CD4-positive, CD25-positive, alpha-beta regulatory T cell (primary cell): ENCODE measurements at regions not wholly inside any gene's neighbourhood (a gene's known extent, or its start where the extent isn't known, plus 50 kb on each side); places are given as distances from the start of the nearest gene placed in this dataset.

Experiments used
- ATAC-seq, 2 donors: fragments of 150-1000 bp; cut with Tn5 transposase; one replicate each; pipeline ENCODE4 v1.10.0; 2021; ENCODE audit warnings: low read depth in 2 of 2, moderate number of reproducible peaks in 2 of 2, moderate library complexity in 1 of 2
- DNase-seq, 3 donors: peaks; one replicate each; pipeline versions ENCODE4 v3.0.0 to v3.0.0-alpha.2; 2012 to 2022; ENCODE audit warnings: mixed read lengths in 1 of 3
- H3K27ac ChIP-seq: one replicate; pipeline ENCODE4 v1.7.0; 2013; ENCODE audit warnings: mild to moderate bottlenecking, low read length; ENCODE audit not compliant: insufficient read depth, poor library complexity, severe bottlenecking
- H3K27me3 ChIP-seq: one replicate; pipeline ENCODE4 v1.7.0; 2013; ENCODE audit warnings: low read length; ENCODE audit not compliant: control insufficient read depth, insufficient read depth
- H3K36me3 ChIP-seq: one replicate; pipeline ENCODE4 v1.7.0; 2013; ENCODE audit warnings: mild to moderate bottlenecking, low read length, moderate library complexity; ENCODE audit not compliant: control insufficient read depth, insufficient read depth
- H3K4me1 ChIP-seq: 2 replicates; pipeline ENCODE4 v1.7.0; 2013; ENCODE audit warnings: mild to moderate bottlenecking, low read length; ENCODE audit not compliant: insufficient read depth, control insufficient read depth, poor library complexity, severe bottlenecking
- H3K4me3 ChIP-seq: one replicate; pipeline ENCODE4 v1.7.0; 2013; ENCODE audit warnings: low read depth, mild to moderate bottlenecking, low read length, moderate library complexity
- H3K9me3 ChIP-seq, 2 experiments: 1 replicate in 1 of 2; 2 replicates in 1 of 2; pipeline ENCODE4 v1.7.0; 2013; ENCODE audit warnings: low read length in 2 of 2, mild to moderate bottlenecking in 1 of 2, moderate library complexity in 1 of 2; ENCODE audit not compliant: control insufficient read depth in 2 of 2
- H3K27ac Mint-ChIP-seq, 3 donors: one replicate each; pipeline ENCODE4 v1.8.0; 2020 to 2022; ENCODE audit warnings: mild to moderate bottlenecking in 3 of 3, mixed read lengths in 3 of 3, moderate library complexity in 2 of 3
- H3K27me3 Mint-ChIP-seq: one replicate; pipeline ENCODE4 v1.8.0; 2022; ENCODE audit warnings: mild to moderate bottlenecking, mixed read lengths
- H3K36me3 Mint-ChIP-seq: one replicate; pipeline ENCODE4 v1.8.0; 2020; ENCODE audit warnings: mixed read lengths
- H3K4me1 Mint-ChIP-seq, 4 donors: one replicate each; pipeline ENCODE4 v1.8.0; 2020 to 2022; ENCODE audit warnings: mixed read lengths in 4 of 4, mild to moderate bottlenecking in 1 of 4
- H3K4me3 Mint-ChIP-seq, 4 donors: one replicate each; pipeline ENCODE4 v1.8.0; 2020 to 2022; ENCODE audit warnings: mild to moderate bottlenecking in 4 of 4, mixed read lengths in 4 of 4, moderate library complexity in 3 of 4
- H3K9me3 Mint-ChIP-seq, 7 donors: one replicate each; pipeline ENCODE4 v1.8.0; 2020 to 2022; ENCODE audit warnings: mixed read lengths in 7 of 7, mild to moderate bottlenecking in 3 of 7, moderate library complexity in 2 of 7

GRCh38 chr9:3773362-3774060, 247.7 kb upstream of the RFX3 start:
- peaks cover 4% of the 10 kb centered on the region for H3K27me3 Mint-ChIP-seq

GRCh38 chr9:3769646-3770045, 243.8 kb upstream of the RFX3 start:
- H3K4me3 ChIP-seq = no peak overlapping the region

More at GRCh38 chr9:3773362-3774060, 247.7 kb upstream of the RFX3 start:
- H3K36me3 ChIP-seq = no peaks in the 10 kb centered on the region
- H3K4me3 ChIP-seq = no peak overlapping the region
- DNase-seq = no peak
- H3K9me3 ChIP-seq = no peaks in the 10 kb centered on the region
- no peak overlapping the region for H3K4me3 Mint-ChIP-seq
- no peak overlapping the region for H3K27ac Mint-ChIP-seq
- H3K4me1 Mint-ChIP-seq = no peaks in the 10 kb centered on the region
- ATAC-seq = no peak
- no peaks in the 10 kb centered on the region for H3K4me1 ChIP-seq
- H3K27me3 ChIP-seq = peaks cover 8% of the 10 kb centered on the region
- peaks cover 0 to 2% (median 0%) of the 10 kb centered on the region in 7 donors for H3K9me3 Mint-ChIP-seq
- H3K36me3 Mint-ChIP-seq = no peaks in the 10 kb centered on the region
- H3K27ac ChIP-seq = no peak overlapping the region

GRCh38 chr9:3768712-3769457, 243.1 kb upstream of the RFX3 start:
- Histone ChIP-seq H3K27ac (no peak overlapping the region), H3K27me3 (peaks cover 4% of the 10 kb centered on the region), H3K36me3 (no peaks in the 10 kb centered on the region), H3K4me3 (no peak overlapping the region), H3K9me3 (no peaks in the 10 kb centered on the region), H3K4me1 (no peaks in the 10 kb centered on the region)
- peaks cover 0 to 3% (median 1%) of the 10 kb centered on the region in 7 donors for H3K9me3 Mint-ChIP-seq
- no peak for ATAC-seq
- H3K4me3 Mint-ChIP-seq = no peak overlapping the region
- no peak for DNase-seq
- no peaks in the 10 kb centered on the region for H3K36me3 Mint-ChIP-seq
- no peaks in the 10 kb centered on the region for H3K4me1 Mint-ChIP-seq
- H3K27ac Mint-ChIP-seq = no peak overlapping the region
- H3K27me3 Mint-ChIP-seq = peaks cover 4% of the 10 kb centered on the region

More at GRCh38 chr9:3769646-3770045, 243.8 kb upstream of the RFX3 start:
- ATAC-seq (no peak), DNase-seq (no peak)
- no peaks in the 10 kb centered on the region for H3K36me3 ChIP-seq
- H3K36me3 Mint-ChIP-seq = no peaks in the 10 kb centered on the region
- no peaks in the 10 kb centered on the region for H3K9me3 ChIP-seq
- no peaks in the 10 kb centered on the region for H3K4me1 Mint-ChIP-seq
- peaks cover 4% of the 10 kb centered on the region for H3K27me3 Mint-ChIP-seq
- H3K9me3 Mint-ChIP-seq = peaks cover 0 to 2% (median 0%) of the 10 kb centered on the region in 7 donors
- peaks cover 4% of the 10 kb centered on the region for H3K27me3 ChIP-seq
- H3K4me3 Mint-ChIP-seq = no peak overlapping the region
- no peak overlapping the region for H3K27ac ChIP-seq
- H3K27ac Mint-ChIP-seq = no peak overlapping the region
- H3K4me1 ChIP-seq = no peaks in the 10 kb centered on the region

- H3K36me3 ChIP-seq = no peaks in the 10 kb centered on the region
- peaks cover 9% of the 10 kb centered on the region for H3K27me3 Mint-ChIP-seq
- H3K27ac ChIP-seq = no peak overlapping the region
- H3K4me1 ChIP-seq = no peaks in the 10 kb centered on the region
- H3K9me3 Mint-ChIP-seq = peaks cover 0 to 4% (median 2%) of the 10 kb centered on the region in 7 donors
- H3K4me3 Mint-ChIP-seq = no peak overlapping the region
- no peak overlapping the region for H3K27ac Mint-ChIP-seq
- no peak overlapping the region for H3K4me3 ChIP-seq
- ATAC-seq (no peak), DNase-seq (no peak)
- H3K4me1 Mint-ChIP-seq = no peaks in the 10 kb centered on the region
- peaks cover 4% of the 10 kb centered on the region for H3K27me3 ChIP-seq
- no peaks in the 10 kb centered on the region for H3K9me3 ChIP-seq
- H3K36me3 Mint-ChIP-seq = no peaks in the 10 kb centered on the region
These were observed 242.5 kb upstream of the RFX3 start for GRCh38 chr9:3768286-3768685.

GRCh38 chr9:3762076-3762475, 236.3 kb upstream of the RFX3 start:
- Histone ChIP-seq H3K27ac (no peak overlapping the region), H3K9me3 (no peaks in the 10 kb centered on the region), H3K36me3 (no peaks in the 10 kb centered on the region), H3K27me3 (peaks cover 10% of the 10 kb centered on the region), H3K4me3 (no peak overlapping the region), H3K4me1 (no peaks in the 10 kb centered on the region)
- H3K36me3 Mint-ChIP-seq = peaks cover 4% of the 10 kb centered on the region
- DNase-seq (no peak), ATAC-seq (no peak)
- no peak overlapping the region for H3K27ac Mint-ChIP-seq
- H3K4me1 Mint-ChIP-seq = peaks cover 0 to 10% (median 5%) of the 10 kb centered on the region in 4 donors
- peaks cover 0 to 8% (median 1%) of the 10 kb centered on the region in 7 donors for H3K9me3 Mint-ChIP-seq
- H3K27me3 Mint-ChIP-seq = peaks cover 27% of the 10 kb centered on the region
- H3K4me3 Mint-ChIP-seq = no peak overlapping the region

- Histone ChIP-seq H3K4me1 (no peaks in the 10 kb centered on the region), H3K4me3 (no peak overlapping the region), H3K9me3 (no peaks in the 10 kb centered on the region), H3K27ac (no peak overlapping the region), H3K27me3 (peaks cover 6% of the 10 kb centered on the region), H3K36me3 (no peaks in the 10 kb centered on the region)
- Mint-ChIP-seq H3K36me3 (peaks cover 4% of the 10 kb centered on the region), H3K27me3 (peaks cover 23% of the 10 kb centered on the region), H3K4me3 (no peak overlapping the region), H3K4me1 (peaks cover 0 to 10% (median 5%) of the 10 kb centered on the region in 4 donors), H3K9me3 (peaks cover 0 to 8% (median 1%) of the 10 kb centered on the region in 7 donors), H3K27ac (no peak overlapping the region)
- no peak for ATAC-seq
- DNase-seq = no peak
These were observed 234.2 kb upstream of the RFX3 start for GRCh38 chr9:3760031-3760430.

- peaks cover 4% of the 10 kb centered on the region for H3K36me3 Mint-ChIP-seq
- peaks cover 23% of the 10 kb centered on the region for H3K27me3 Mint-ChIP-seq
- no peak overlapping the region for H3K27ac Mint-ChIP-seq
- no peaks in the 10 kb centered on the region for H3K9me3 ChIP-seq
- peaks cover 0 to 10% (median 5%) of the 10 kb centered on the region in 4 donors for H3K4me1 Mint-ChIP-seq
- H3K27me3 ChIP-seq = peaks cover 6% of the 10 kb centered on the region
- H3K27ac ChIP-seq = no peak overlapping the region
- H3K4me3 ChIP-seq = no peak overlapping the region
- no peak for DNase-seq
- H3K36me3 ChIP-seq = no peaks in the 10 kb centered on the region
- peaks cover 0 to 7% (median under 1%) of the 10 kb centered on the region in 7 donors for H3K9me3 Mint-ChIP-seq
- no peaks in the 10 kb centered on the region for H3K4me1 ChIP-seq
- no peak overlapping the region for H3K4me3 Mint-ChIP-seq
- ATAC-seq = no peak
These were observed 233.2 kb upstream of the RFX3 start for GRCh38 chr9:3758816-3759576.
